Hematopoietic multipotent progenitor cell treated with erythropoietin and hydrocortisone succinate and interleukin-3 and kit ligand, for 4 days (in vitro differentiated cells): ENCODE measurements at regions not wholly inside any gene's neighbourhood (a gene's known extent, or its start where the extent isn't known, plus 50 kb on each side); places are given as distances from the start of the nearest gene placed in this dataset.
A peak's percentile ranks its signal among the peaks of the same experiment; 100 is the strongest.
"Not testable (repeated sequence)": the region's sequence is repeated elsewhere in the genome, so short reads cannot be mapped to it uniquely, and the experiment has no call there.

ENCODE experiments used
- DNase-seq: peaks from one replicate; pipeline ENCODE4 v3.0.0-alpha.2; 2015

- DNase-seq: no peak
Measured at GRCh38 chr16:76988526-76988925, 202.5 kb upstream of the MON1B start.

- DNase-seq: no peak
Measured at GRCh38 chr16:77002644-77003043, 188.3 kb upstream of the MON1B start.

DNA sequence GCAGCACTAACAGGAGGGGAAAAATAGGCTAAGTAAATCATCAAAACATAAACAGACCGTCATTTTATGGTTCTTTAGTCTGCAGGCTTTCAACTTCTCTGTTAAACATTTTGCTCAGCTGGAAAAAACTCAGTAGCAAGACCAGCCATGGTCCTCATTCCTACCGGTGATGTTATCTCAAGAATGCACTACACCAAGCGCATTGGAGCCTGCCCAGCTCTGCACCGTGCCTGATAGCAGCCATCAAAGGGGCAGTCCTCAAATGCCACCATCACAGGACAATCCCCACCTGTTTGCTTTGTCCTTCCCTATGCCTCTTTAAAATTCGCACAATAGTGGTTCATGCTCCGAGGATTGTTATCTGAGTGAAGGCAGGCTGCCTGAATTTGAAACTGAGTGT, 181.5 kb upstream of the MON1B start:
- no peak for DNase-seq

GRCh38 chr16:77014441-77014840, 176.5 kb upstream of the MON1B start:
- no peak for DNase-seq

- no peak for DNase-seq
Measured at GRCh38 chr16:77030600-77030999, 160.4 kb upstream of the MON1B start.

- DNase-seq: no peak
Measured at GRCh38 chr16:77033516-77033915, 157.5 kb upstream of the MON1B start.

GRCh38 chr16:77035361-77035760, 155.6 kb upstream of the MON1B start:
- DNase-seq: no peak

GRCh38 chr16:77037696-77038347, 153.2 kb upstream of the MON1B start:
- peak; percentile 2 for DNase-seq

DNA sequence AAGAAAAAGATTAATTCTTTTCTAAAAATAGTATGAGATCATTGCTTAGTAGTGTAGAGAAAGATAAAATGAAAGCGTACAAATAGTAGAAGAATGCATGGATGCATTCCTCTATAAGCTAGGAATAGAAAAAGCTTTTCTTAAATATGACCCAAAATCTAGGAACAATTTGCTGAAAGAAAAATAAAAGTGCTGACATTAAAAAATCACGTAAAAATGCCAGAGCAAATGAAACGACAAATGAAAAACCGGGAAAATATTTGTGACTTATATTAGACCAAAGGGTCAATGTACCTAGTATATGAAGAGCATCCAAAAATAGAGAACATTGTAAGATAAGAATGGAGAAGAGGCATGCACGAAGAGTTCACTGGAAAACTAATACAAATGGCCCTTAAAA, 149.5 kb upstream of the MON1B start:
- no peak for DNase-seq

- peak; percentile 32 for DNase-seq
Measured at GRCh38 chr16:77043076-77043475, 147.9 kb upstream of the MON1B start.

- DNase-seq: no peak
Measured at GRCh38 chr16:77046206-77046605, 144.8 kb upstream of the MON1B start.

DNA sequence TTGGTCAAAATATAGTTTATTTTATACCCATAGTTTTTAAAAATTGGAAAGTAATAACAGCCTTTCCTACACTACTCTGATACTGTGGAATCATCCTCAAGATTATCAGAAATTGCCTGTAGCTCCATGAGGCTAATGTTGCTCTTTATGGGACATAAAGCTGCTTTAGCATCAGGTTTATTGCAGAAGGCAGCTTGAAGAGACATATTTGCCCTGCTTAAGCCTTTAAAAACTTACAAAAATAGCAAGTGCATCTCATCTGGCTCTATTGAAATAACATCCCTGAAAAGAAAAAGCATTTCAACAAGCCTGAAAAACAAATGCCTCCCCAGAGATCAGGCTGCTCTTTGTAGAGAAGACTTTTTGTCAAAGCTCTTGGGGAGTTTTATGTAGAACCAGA, 142.9 kb upstream of the MON1B start:
- DNase-seq: no peak

DNA sequence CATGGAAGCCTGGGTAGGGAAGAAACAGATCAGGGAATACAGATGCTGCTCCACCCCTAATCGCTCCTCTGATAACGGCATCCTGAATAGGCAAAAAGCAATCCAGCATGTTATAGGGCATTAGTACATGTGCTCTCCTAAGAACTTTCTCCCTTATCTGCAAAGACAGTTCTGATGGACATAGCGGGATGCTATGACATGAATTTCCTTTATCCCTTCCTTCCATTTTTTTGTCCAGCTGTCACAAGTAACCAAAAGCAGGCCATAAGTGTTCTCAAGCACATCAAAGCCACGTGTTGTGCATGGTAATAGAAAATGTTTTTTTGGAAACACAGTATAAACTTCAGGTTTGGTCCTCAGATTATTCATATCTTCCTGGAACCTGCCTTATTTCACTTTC, 141.4 kb upstream of the MON1B start:
- no peak for DNase-seq

- not testable (repeated sequence) for DNase-seq
Measured at GRCh38 chr16:77056597-77056996, 134.4 kb upstream of the MON1B start.

GRCh38 chr16:77057161-77057774, 133.7 kb upstream of the MON1B start:
- no peak for DNase-seq

- no peak for DNase-seq
Measured at GRCh38 chr16:77059446-77059845, 131.5 kb upstream of the MON1B start.

- no peak for DNase-seq
Measured at GRCh38 chr16:77060614-77061013, 130.4 kb upstream of the MON1B start.

DNA sequence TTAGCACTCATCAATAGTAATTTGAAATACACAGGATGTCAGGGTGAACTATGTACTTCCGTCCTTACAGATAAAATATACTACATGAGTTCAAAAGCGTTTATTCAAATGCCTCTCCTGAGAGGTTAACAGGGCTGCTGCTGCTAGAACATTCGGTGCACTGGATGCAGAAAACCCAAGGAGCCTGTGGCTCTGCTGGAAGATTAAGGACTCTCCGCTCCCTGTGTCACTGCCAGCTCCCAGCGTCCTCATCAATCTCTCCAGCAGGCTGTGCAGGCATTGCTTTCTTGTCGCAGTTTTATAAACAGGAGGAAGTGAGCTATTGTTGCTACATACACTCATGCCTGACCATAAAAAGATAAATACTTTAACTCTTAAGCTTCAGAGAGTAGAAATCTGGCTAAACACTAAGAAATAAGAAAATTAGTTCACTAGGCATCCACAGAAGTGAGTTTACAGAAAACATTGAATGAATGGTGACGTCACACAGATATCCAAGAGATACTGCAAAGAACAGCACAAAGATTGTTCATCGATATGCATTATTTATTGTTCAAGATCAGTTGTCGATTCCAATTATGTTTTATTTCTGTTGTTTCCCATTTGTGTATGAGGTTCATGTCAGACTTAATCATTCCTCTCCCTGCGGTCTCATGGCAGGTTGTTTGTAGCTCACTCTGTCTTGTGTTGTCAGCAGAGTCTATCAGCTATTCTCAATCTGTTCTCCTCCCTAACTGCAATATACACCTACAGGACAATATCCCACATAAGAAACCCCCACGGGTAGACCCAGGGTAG, 127.9 kb upstream of the MON1B start:
- DNase-seq: no peak

DNA sequence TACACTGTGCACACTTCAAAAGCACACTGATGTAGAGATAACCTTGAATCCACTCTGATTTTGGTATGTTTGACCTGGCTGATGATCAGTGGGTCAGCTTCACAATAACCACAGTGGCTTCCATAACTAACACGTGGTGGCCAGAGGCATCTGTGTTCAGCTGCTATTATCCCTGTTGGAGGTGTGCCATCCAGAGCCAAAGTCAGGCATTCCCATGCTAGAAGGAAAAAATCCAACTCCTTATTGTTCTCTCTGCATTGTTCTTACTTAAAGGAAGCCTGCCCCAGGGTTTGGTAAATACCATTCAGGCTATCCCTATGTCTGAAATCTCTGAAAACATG, 127.3 kb upstream of the MON1B start:
- DNase-seq: no peak

DNA sequence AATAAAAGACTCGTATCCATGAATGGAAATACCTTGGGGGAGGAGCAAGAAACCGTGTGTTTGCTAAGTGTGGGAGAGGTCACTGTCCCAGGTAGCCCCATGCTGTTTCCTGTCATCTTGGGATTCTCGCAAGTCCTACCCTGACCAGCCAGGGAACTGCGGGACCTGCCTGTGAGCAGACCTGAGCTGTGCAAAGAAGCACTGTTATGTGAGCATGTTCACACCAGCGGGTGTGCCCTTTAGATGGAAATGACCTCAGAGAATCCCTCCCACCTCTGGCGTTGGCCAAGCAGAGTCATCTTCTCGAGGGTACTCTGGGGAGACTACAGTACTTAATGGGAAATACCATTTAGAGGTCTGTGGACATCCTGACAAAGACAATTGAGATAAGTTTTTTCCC, 127.0 kb upstream of the MON1B start:
- DNase-seq: no peak

DNA sequence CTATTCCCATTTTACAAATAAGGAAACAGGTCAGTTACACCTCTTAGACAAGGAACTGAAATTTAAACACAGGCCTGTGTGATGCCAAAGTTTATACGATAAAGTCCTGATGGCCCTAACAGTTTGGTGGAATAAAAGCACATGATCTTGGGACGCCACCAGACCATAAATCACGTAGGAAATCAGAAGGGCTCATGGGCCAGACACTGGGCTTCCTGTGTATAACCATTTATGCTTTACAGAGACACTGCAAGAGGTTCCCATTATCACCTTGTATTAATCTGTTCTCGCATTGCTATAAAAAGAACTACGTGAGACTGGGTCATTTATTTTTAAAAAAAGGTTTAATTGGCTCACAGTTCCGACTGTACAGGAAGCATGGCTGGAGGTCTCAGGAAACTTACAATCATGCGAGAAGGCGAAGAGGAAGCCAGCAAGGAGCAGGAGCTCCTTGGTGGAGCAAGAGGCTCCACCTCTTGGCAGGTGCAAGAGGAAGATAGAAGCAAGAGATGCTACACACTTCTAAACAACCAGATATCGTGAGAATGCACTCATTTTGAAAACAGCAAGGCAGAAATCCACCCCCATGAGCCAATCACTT, 124.0 kb upstream of the MON1B start:
- DNase-seq: no peak

- DNase-seq: no peak
Measured at GRCh38 chr16:77067900-77068299, 123.1 kb upstream of the MON1B start.

GRCh38 chr16:77068402-77068801, 122.6 kb upstream of the MON1B start:
- DNase-seq: no peak

DNA sequence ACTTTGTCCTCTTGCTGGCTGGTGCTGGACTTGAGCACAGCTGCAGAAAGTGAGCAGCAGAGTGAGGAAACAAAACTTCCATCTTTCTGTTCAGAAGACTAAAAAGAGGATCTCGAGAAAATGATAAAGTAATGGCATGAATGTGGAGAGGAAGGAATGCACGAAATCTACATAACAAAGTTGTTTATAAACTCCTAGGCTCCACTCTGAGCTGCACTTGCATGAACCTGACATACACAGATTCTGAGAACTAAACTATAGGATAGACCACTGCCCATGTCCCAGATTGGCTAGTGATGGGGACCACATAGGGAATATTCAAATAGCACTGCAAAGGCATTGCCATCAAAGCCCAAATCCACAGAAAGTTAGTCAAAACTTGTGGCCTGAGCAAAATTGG, 121.1 kb upstream of the MON1B start:
- no peak for DNase-seq
